Amniotic epithelial cell (primary cell): ENCODE measurements at regions not wholly inside any gene's neighbourhood (a gene's known extent, or its start where the extent isn't known, plus 50 kb on each side); places are given as distances from the start of the nearest gene placed in this dataset.
"Not testable (repeated sequence)": the region's sequence is repeated elsewhere in the genome, so short reads cannot be mapped to it uniquely, and the experiment has no call there.

Experiments
- DNase-seq: peaks from one replicate; pipeline ENCODE4 v3.0.0-alpha.2; 2010; ENCODE audit warnings: low read depth

DNA sequence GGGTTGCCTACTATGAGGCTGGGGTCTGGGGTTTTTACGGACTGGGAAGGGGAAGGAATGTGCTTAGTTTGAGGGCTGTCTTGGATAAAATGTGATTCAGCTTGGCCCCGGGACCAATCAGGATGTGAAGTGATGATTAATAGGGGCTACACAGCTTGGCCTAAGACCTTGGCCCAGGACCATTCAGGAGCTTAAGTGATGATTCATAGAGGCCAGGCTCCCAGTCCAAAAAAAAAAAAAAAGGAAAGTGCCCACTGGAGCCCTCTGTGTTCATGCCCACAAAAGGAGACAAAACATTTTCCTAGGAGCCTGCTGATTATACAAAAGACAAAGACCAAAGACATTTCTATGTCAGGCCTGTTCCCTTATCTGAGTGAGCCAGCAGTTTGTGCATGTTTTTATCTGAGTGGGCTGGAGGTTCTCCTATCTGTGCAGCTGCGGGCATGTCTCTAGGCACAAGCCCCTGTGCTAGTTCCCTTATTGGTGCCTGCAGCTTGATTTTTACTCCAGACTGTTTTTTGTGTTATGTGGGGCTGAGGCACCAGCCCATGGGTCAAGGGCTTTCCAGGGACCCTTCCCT, 898.2 kb upstream of the GOT2 start:
- DNase-seq, result peak; percentile 60

DNA sequence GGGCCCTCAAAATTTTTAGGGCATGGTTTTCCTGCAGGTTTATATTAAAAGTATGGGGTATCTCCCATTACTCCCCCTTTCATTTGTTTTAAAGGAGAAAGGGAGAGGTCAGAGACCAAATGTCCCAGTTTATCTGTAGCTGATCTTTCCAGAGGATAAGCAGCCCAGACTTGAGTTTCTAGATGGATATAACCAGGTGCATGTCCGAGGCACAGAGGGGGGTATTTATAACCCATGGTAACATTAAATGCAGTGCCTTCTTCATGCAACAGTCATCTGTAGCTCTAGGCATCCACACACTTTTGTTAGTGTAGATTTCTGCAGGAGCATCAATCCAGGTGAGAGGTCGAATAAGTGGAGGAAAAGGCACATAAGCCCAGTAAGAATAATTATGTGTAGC, 890.3 kb upstream of the GOT2 start:
- DNase-seq, result not testable (repeated sequence)

DNA sequence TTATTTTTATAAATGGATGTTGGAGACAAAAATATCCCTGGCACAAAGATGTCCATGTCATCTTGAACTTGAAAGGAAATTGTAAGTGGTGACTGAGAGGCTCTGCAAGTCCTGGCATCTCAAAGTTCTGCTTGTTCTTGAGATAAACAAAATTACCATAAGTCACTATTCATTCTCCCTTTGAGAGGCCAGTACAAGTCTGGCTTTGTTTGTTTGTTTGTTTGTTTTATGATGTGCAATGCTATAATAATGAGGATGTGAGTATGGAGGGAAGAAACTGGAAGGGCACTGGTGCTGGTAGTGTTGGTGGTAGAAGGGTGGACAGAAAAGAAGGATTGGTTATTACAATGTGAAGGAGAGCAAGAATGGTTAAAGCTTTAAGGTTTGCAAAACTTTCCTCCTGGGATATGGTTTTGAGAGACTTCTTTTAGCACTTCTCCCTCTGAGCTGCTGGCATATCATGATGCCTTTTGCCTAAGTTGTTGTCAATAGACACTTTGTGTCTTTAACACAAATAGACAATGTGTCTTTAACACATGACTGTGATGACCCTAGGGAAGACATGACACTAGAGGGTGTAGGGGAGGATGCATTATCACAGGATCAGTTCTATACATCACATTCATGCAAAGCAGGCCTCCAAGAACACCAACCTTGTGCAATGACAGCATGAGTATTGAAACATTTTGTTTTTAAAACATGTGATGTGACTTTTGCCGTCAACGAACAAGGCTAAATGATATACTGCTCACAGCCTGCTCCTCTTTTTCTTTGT, 880.5 kb upstream of the GOT2 start:
- no peak for DNase-seq

DNA sequence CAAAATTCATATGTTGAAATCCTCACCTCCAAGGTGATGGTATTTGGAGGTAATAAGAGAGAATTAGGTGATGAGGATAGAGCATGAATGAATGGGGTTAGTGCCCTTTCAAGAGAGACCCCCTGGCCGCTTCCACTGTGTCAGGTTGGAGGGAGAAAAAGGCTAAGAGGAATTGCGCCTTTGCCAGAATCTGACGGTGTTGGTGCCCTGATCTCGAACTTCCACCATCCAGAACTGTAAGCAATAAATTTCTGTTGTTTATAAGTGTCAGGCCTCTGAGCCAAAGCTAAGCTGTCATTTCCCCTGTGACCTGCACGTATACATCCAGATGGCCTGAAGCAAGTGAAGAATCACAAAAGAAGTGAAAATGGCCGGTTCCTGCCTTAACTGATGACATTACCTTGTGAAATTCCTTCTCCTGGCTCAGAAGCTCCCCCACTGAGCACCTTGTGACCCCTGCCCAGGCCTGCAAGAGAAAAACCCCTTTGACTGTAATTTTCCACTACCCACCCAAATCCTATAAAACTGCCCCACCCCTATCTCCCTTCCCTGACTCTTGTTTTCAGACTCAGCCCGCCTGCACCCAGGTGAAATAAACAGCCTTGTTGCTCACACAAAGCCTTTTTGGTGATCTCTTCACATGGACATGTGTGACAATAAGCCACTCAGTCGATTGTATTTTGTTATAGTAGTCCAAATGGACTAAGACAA, 878.9 kb upstream of the GOT2 start:
- DNase-seq, result not testable (repeated sequence)

DNA sequence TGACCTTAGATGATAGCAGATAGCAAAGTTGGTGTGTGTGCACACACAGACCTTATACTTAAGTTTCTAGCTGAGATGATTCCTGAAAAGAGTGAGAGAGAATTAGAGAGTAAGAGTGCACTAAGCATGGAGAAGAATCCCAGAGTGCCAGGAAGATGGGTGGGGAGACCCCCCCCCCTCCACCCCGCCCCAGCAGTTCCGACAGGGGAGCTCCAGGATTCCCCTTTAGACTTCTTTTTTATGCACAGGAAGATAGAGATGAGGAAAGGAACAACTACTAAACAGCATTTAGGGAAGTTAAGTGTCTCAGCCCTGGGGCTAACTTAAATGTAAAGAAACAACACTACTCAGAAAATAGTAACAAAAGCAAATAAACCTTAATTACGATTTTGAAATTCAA, 878.0 kb upstream of the GOT2 start:
- no peak for DNase-seq

DNA sequence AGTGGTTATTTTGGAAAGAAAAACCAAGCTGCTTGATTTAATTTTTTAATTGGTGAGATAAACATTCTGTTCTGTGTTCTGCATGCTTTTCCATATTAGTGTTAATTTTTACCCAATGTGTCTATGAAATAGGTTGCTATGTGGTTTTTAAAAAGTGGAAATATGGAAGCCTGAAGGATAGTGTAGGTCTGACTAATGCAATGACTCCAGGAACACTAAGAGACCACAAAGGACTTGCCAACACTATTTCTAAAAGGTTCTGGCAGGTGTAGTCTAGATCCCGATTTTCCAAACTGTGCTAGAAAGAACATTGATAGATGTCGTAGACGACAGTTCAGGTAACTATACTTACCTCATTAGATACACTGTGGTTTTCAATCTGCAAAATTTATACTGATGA, 877.4 kb upstream of the GOT2 start:
- no peak for DNase-seq

DNA sequence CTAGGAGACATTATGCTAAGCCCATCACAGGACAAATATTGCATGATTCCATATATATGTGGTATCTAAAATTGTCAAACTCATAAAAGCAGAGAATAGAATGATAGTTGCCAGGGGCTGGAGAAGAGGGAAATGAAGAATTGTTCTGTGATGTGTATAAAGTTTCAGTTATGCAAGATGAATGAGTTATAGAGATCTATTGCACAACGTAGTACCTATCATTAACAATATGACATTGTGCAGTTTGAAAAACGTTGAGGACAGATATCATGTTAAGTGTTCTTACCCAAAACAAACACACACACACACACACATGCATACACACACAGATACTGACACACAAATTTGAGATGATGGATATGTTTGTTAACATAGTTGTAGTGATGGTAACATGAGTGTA, 871.6 kb upstream of the GOT2 start:
- peak; percentile 7 for DNase-seq

DNA sequence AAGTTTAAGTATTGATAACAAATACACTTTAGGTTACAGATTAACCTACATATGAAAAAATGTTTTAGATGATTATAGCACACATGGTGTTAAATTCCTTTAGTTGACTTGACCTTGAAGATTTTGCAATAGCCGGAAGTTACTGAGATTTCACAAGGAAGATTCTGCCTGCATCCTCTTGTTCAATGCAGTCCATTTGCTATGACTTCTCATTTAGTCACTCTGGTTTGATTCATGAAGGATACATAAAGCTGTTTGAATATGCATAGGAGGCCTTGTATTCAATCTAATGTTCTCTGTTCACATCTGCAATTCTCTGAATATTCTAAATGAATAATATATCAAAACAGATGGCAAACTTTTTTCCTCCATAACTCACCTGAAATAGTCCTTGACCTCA, 870.2 kb upstream of the GOT2 start:
- peak; percentile 27 for DNase-seq

DNA sequence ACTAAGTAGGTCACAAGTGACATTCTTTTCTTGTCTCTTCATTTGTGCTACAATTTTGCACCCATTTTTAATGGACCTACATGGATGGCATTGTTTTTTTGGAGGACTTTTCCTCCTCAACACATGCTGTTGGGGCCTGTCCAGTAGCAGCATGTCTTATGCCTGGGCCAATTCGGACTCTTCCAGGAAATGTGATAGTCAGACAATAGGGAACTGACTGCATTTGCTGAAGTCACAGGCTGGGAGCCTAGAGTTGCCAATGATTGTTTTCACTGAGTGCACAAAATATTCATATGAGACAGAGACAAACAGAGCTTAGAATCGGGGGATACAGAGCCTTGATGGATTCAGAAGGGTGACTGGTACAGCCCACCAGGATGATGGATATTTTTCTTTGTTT, 867.3 kb upstream of the GOT2 start:
- DNase-seq, result no peak

DNA sequence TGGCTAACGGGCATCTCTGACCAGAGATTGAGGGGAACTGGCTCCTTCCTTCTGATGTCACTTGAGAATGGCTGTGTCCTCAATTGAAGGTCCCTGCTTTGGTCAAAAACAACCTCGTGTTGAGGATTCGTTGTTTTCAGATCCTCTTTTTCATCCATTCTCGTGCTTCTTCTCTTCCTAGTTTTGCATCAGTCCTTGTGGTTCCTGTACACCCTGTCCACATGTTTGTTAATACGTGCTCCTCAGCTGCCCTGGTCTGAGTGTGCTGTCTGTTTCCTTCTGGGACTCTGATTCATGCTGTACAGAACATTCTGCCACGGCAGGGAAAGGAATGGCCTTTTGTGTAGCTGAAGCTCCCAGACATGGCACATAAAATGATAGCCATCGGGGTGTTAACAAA, 863.2 kb upstream of the GOT2 start:
- peak; percentile 14 for DNase-seq

DNA sequence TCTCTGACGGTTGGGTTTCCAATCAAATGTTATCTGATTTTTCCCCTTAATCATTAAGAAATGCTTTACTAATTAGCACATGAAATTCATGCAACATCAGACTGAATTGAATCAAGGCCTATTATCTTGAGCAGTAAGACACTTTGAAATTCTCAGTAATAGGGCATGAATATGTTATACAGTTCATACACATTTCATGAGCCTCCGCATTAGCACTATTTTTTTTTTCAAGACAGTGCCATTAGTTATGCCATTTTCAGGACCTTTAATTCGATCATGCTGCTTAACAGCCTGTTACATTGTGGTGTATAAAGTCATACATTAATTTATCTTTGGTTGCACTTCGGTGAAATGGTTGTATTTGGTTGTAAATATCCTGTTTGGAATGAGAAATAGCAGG, 862.6 kb upstream of the GOT2 start:
- DNase-seq, result no peak

DNA sequence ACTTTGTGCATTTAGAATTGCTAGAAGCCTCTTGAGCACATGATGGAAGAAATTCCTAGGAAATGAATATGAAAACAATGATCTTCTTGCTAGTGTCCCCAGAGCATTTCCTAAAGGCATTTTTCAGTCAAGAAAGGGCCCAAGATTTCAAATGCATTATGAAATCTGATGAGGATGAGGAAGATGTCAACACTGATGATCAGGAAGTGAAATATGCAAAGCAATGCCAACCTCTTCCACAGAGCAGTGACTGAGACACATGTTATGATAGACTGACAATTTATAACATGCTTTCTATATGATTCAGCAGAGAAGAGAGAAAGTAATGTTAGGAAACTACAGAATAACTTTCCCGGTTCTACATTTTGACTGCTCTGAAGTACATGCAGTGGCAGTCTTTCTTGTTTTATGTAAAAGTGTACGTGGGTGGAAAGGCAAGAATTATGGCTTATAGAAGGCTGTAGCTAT, 859.1 kb upstream of the GOT2 start:
- DNase-seq, result peak; percentile 68

DNA sequence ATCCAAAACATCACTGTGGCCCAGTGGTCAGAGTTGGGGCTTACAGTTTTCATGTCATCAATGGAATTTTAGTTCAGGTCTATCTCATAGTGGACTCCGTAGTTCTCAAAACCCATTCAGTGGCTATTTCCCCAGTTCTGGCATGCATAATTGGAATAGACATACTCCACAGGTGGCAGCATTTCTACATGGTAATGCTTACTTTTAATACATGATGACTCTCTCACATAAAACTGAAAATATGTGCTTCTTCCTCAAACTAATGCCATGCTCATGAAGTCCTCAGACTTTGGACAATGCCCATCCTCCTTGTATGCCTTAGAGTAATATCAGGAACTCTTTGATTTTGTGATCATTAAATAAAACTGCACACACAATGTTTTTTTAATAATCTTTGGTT, 857.4 kb upstream of the GOT2 start:
- DNase-seq, result no peak

DNA sequence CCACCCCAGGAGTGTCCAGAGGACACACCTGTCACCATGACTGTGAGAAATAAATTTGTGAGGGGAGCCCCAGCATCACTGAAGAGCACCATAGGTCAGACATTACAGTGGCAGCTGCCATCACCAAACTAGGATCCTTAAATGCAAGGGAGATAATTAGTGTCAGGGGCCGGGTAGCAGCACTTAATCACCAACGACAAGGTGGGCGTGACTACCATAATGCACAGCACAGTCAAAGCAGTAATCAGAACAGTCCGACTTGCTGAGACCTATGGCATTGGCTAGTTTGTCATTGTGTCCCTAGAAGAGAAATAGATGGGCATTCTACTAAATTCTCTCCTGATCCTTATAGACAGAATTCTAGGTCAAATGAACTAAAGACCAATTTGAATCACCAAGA, 856.7 kb upstream of the GOT2 start:
- DNase-seq, result no peak

DNA sequence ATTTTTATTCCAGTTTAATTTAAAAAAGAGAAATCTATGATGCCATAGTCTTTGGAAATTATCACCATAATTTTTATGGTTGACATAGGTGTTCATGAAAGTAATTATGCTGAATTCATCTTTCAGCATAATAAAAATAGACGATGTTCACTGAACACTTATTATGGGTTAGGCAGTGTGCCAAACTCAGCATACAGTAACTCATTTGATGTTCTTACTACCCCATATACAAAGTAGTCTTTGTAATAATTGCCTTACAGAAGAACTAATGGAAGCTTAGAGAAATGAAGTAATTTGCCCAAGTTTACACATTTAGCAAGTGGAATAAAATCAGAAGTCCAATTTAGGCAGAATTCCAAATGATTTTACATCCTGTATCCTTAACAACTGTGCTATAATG, 852.2 kb upstream of the GOT2 start:
- DNase-seq, result no peak

DNA sequence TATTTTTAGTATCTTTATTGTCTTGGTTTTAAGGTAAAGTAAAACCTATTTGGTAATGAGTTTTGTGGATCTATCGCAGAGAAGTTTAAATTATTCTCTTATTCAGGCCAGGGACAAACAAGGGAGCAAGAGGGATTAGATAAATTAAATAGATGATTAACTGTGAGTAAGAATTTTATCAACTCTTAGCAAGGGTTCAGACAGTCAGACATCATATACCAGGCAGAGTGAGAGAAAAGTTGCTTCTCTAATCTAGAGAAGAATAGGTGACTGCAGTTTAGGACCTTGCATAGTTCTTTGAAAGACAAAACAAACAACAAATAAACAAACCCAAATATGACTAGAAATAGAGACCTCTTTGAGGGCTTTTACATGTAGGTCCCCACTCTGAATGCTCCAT, 840.2 kb upstream of the GOT2 start:
- no peak for DNase-seq

DNA sequence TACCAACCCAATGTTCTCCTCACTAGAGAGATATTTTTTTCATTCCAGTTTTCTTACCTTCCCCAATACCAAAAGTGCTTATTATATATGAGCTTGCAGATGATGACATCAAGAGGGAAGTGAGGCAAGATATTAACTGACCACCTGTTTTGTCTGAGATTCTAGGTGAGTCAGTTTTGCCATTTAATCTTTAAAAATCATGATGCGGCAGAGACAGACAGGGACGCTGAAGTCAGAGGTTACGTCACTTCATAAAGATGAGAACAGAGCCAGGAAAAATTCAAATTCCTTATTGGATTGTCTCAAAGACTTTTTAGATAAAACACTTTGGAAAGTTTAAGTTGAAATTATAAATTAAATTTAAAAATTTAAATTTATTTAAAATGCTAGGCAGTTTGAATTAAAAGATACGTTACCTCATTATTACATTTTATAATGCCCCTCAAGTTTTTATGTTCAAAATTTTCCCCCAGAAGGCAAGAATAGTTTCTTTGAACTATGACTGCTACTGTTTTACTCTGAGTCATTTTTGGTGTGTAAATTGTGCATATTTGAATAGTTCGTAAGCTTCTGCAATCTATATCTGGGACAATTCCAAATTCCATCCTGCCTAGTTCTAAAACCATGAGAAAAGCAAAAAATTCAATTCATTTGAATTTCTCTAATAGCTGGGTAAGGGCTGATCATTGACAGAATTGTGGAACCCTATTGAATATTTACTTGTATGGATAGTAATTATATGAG, 839.6 kb upstream of the GOT2 start:
- DNase-seq, result peak; percentile 66

DNA sequence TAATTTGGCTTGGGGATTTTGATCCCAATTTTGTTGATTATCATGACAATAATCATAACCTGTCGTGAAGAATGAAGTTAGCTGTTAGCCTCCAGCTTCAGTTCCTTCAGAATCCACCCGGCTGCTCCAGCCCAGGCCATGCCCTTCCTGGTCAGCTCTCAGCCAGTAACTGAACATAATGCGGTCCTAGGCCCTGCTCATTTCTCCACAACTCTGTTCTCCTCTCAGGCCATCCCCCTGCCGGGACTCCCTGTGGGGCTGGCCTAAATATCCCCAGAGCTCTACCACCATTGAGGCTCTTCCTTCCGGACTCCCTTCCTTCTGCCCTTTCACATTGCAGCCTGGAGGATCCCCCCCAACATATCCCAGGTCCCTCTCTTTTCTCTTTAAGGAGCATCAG, 833.4 kb upstream of the GOT2 start:
- DNase-seq, result no peak

DNA sequence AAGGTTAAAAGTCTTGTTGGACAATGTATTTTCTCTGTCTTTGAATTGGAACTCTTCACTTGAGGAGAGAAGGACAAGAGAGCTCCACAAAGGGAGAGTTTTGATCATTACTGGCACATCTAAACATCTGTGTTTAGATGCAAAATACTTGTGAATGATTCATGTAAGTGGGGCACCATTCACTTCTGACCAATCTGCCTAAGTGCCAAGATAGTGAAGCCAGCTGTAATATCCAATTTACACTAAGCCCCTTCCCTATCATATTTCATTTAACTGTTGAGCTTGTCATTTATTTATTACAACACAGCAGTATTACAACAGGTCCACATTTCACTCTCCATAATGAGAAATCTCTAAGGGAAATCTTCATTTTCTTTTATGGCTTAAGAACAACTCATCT, 832.3 kb upstream of the GOT2 start:
- DNase-seq, result peak; percentile 1

DNA sequence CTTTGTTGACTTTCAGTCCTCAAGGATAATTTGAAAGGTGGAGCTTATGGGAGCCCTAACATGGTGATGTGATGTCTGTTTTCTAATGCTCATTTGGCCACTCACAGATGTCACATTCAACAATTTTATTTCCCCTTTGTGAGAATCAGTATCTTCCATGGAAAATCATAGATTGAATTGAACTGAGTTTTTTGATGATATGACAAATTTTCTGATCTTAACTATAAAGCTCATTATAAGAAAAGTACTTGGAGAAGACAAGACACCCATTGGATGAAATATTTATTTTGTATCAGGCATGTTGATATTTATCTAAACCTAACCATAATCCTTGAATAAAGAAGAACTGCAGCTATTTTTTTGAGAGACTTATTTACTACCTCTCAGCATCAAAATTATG, 824.6 kb upstream of the GOT2 start:
- DNase-seq, result no peak

DNA sequence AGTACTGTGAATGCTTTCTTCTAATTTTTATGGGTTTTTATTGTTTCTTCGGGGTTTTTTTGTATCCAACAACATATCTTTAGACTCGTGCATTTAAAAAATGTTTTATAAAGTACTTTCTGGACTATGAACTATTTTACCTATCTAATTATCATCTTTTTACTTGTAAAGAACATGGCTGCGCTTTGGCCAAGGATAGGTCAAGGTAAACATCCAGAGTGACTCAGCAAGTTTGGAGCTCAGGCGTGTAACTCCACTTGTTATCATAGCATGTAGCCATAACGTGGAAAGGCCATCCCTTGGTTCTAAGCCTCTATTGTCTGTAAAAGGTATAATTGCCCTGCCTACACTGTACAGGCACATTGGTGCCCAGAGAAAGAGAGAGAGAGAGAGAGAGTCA, 818.0 kb upstream of the GOT2 start:
- DNase-seq, result no peak

DNA sequence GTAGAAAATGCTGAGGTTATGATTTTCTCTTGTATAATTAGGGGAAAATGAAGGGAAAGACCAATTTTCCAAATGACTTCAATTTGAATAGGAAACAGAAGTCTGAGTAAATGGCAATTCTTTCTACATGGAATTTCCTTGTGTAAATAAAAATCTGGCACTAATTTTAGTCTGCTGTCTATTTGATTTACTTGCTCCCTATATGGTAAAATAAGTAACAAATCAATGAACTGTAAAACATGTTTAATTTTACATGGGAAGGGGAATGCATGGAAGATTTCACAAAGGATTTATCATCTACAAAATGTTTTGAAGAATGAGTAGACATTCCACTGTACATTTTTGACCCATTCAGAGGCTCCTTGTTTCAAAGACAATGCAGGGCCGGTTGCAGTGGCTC, 811.6 kb upstream of the GOT2 start:
- DNase-seq, result no peak

DNA sequence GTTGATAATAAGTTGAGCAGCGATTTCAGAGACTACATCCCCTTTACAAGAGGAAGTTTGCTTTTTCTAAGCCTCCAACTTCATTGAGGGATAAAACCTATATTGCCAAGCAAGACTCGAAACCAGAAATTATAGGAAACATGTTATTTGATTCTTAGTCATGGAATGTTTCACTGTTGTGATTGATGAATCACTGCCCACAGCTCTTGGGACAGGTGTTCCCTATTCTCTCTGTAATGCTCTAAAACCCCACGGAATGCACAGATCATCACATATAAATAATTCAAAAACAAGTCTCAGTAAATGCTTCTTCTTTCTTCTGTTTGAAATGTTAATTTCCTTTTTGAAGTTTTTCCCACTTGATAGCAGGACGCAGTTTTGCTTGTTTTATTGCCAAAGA, 809.5 kb upstream of the GOT2 start:
- DNase-seq, result no peak
